HG02798 (cell line): ENCODE measurements at regions not wholly inside any gene's neighbourhood (a gene's known extent, or its start where the extent isn't known, plus 50 kb on each side); places are given as distances from the start of the nearest gene placed in this dataset.
"Not testable (repeated sequence)": the region's sequence is repeated elsewhere in the genome, so short reads cannot be mapped to it uniquely, and the experiment has no call there.

Experiments used
- ATAC-seq: cut with Tn5 transposase; IDR thresholded peaks from one replicate; pipeline ENCODE4 v1.9.1; 2021; ENCODE audit warnings: mild to moderate bottlenecking; ENCODE audit not compliant: unreplicated experiment, poor library complexity

- no peak for ATAC-seq
Measured at GRCh38 chr22:46026899-46027210, 49.9 kb upstream of the WNT7B start.

GRCh38 chr22:46027211-46028105, 50.5 kb upstream of the WNT7B start:
- no peak for ATAC-seq

GRCh38 chr22:46028106-46028991, 51.4 kb upstream of the WNT7B start:
- ATAC-seq = no peak

DNA sequence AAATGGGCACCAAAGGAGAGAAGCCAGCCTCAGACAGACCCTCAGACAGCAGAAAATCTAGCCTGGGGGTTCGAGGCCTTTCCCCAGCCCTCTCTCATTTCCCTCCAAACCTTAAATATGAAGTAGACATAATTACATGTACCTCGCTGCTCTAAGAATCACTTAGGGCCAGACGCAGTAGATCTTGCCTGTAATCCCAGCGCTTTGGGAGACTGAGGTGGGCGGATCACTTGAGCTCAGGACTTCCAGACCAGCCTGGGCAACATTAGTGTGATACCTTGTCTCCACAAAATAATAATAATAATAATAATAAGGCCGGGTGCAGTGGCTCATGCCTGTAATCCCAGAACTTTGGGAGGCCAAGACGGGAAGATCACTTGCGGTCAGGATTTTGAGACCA, 52.1 kb upstream of the WNT7B start:
- ATAC-seq = no peak

GRCh38 chr22:46029574-46030200, 52.7 kb upstream of the WNT7B start:
- no peak for ATAC-seq

DNA sequence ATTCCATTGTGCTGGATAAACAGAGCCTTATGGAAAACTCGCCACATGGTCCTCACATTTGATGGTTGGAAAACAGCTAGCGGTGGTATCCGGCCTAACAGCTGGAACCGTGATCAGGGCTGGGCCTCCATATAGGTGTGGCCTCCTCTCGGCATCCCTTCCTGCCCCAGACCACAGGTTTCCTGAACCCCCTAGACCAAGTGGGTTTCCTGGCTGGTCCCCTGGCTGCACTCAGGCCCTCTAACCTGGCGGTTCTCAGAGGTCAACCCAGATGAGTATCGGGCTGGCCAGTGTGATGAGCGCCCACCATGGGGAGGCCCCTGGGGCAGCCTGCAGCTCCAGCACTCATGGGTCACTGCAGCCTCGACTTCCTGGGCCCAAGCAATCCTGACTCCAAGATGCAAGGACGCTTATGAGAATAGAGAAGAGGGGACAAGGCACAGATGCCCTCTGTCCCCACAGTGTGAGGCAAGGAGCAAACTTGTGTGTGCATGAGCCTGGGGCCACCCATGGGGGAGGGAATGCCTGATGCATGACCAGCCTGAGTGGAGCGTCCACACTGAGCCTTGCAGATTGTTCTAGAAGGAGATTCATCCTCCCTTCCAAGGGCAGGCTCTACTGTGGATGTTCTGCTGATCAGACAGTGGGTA, 53.4 kb upstream of the WNT7B start:
- no peak for ATAC-seq

DNA sequence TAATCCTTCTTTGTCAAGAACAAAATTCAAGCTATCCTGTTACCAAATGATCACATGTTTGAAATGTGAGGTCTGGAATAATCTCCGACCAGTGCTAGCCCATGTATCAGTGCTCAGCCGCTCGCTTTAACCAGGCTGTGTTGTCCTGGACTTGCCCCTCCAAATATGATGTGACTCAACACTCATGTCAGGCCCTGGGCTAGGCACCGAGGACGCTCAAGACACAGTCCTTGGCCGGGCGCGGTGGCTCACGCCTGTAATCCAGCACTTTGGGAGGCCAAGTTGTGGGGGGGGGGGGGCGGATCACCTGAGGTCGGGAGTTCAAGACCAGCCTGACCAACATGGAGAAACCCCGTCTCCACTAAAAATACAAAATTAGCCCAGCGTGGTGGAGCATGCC, 54.1 kb upstream of the WNT7B start:
- no peak for ATAC-seq

- ATAC-seq = no peak
Measured at GRCh38 chr22:46031557-46031956, 54.6 kb upstream of the WNT7B start.

DNA sequence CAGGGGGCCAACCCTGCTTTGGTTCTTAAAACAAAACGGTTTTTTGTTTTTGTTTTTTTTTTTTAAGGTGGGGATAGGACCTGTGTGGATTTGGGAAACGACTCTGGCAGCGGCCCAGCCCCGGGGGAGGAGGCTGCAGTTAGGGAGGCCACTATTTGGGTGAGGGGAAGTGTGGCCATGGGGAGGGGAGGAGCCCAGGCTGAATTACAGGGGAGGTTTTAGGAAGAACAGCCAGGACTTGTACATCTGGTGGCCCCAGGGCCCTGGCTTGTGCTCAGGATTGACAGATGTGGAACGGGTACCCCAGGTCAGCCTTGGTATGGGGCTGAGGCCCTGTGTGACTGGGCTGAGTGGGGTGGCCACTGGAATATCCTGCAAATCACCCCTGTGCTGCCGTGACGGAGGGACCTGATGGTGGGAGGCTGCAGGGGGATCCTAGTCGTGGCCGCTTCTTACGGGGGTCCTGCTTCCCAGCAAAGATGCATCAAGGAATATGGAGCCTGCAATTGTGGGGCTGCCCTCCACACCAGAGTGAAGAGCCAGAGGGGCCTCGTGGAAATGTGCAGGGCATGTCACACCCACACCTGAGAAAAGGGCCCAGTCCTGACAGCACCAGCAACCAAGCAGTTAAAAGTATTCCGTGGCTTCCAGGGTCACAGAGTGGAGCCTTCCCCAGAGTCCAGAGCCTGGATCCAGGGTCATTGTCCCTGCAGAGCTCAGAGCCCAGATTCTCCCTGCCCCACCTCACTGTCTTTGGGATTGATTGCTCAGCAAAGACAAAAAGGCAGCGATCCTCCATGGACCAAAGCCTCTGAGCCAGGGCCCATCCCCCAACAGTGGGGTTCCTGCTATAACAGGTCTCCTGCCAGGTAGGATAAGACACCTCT, 55.2 kb upstream of the WNT7B start:
- no peak for ATAC-seq

DNA sequence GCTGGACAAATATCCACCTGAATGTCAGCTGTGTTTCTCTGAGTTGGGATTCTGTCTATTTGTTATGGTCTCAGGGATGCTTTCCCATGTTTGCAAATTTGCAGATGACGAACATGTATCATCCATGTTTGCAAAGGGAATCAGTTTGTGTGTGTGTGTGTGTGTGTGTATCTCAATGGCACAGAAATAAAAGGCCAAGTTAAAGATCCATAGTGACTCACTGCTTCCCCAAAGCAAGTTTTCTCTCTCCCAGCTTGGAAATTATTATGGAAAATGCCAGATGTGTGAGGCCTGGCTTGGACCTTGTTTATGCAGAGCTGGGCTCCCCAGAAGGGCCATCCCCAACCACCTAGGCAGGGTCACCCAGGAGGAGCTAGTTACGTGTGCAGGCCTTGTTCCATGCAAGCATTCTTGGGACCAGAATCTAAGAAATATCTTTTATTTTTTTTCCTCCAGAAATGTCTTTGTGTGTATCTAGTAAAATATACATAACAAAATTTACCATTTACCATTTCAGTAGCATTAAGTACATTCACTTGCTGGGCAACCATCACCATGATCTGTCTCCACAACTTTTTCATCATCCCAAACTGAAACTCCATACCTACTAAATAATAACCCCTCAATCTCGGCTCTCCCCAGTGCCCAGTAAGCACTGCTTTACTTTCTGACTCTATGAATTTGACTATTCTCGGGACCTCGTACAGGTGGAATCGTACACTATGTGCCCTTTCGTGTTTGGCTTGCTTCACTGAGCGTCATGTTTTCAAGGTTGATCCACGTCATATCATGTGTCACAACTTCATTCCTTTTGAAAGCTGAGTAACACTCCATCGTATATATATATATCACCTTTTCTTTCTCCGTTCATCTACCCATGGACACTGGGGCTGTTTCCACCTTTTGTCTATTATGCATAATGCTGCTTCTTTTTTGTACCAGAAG, 56.6 kb upstream of the WNT7B start:
- ATAC-seq = no peak

- not testable (repeated sequence) for ATAC-seq
Measured at GRCh38 chr22:46034480-46034879, 57.5 kb upstream of the WNT7B start.

- ATAC-seq = no peak
Measured at GRCh38 chr22:46035380-46035741, 58.4 kb upstream of the WNT7B start.

GRCh38 chr22:46035742-46036557, 59.0 kb upstream of the WNT7B start:
- peak; percentile 94 for ATAC-seq

DNA sequence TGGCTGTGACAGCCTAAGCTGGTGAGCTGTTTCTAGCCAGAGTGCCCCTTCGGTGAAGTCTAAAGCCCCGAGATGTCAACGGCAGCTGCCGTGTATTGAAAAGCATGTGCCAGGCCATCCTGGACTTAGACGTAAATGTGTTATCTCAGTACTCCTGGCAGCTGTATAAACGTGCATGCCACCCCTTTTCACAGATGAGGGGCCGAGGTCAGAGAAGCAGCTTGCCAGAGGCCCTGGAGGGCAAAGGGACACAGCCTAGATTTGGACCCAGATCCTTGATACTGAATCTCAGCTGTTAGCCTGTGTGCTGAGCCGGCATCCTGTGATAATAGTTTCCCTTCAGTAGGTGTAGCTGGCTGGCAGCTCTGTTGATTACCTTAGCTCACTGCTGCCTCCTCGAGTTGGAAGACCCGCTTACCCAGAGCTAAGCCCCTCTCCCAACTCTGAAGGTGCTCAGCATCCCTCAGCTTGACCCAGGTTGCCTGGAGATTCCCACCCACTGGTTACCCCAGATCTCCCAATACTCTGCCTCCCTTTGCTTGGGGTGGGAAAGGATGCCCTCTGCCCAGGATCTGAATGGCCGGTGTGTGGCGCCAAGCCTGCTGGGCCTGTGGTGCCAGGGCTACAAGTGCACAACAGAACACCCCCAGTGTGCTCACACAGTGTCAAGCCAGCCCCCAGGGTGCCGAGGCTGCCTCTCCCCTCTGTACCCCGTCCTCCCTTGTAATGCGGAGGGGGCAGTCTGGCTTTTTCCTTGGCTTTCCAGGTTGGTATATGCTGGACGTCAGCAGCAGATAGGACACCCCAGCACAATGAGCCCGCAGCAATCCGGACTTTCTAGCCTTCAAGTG, 59.8 kb upstream of the WNT7B start:
- ATAC-seq = no peak

DNA sequence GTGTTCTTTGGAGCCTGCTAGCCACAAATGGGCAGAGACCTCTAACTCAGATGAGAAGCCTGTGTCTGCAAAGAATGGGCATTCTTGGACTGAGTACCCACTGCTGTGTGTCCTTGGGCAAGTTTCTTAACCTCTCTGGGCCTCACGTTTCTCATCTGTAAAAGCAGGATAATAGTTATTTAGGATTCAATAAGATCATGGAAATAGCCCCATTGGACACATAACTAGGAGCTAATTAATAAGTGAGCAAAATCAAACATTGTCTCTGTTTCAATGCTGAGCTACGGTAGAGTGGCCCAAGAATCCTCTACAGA, 61.2 kb upstream of the WNT7B start:
- ATAC-seq = no peak

- no peak for ATAC-seq
Measured at GRCh38 chr22:46038516-46039430, 61.8 kb upstream of the WNT7B start.
